ENCODE measurements at regions not wholly inside any gene's neighbourhood (a gene's known extent, or its start where the extent isn't known, plus 50 kb on each side); places are given as distances from the start of the nearest gene placed in this dataset.

- no peak for TF ChIP-seq POLR2A (IDR thresholded peaks at IDR 0.05; ENCODE audit: low read depth, low read length)
- TF ChIP-seq POLR2AphosphoS5 (IDR thresholded peaks at IDR 0.05; ENCODE audit: low read depth, low read length) = no peak
- TF ChIP-seq TAF1 (IDR thresholded peaks at IDR 0.05; ENCODE audit: low read depth, low read length) = no peak
- TF ChIP-seq POU2F2 (IDR thresholded peaks at IDR 0.05; ENCODE audit: low read depth, low read length) = no peak
- no peak for TF ChIP-seq PAX5 (IDR thresholded peaks at IDR 0.05; ENCODE audit: insufficient read depth, low read length, severe bottlenecking)
- no peak for TF ChIP-seq SPI1 (IDR thresholded peaks at IDR 0.05; ENCODE audit: low read depth, low read length)
Measured at GRCh38 chr16:66300501-66300900, 66.0 kb upstream of the CDH5 start.
